ENCODE measurements at regions not wholly inside any gene's neighbourhood (a gene's known extent, or its start where the extent isn't known, plus 50 kb on each side); places are given as distances from the start of the nearest gene placed in this dataset.

DNA sequence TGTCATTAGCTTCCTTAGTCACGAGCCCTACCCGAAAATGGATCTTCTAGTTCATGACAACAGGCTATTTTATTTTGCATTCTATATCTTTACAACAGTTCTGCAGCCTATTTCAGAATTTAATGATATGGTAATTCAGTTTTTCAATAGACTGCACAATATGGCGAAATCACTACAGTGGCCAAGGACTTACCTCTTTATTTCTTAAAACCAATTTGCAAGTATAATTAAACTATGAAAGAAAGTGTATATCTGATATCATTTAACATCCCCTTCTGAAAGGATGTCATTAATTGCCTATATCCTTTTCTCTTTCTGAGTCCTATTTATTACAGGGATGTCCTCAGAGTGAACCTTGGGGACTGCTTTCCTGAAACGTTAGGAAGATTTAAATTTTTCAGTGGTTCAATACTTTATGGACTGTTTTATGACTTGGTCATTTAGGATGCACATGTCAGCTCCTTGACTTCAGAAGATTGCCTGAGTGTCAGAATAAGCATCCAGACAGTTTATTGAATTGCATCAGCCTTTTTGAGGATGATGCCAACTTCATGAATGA is 190.8 kb upstream of the GEMIN8 start:
- TF ChIP-seq, protein P1, sequence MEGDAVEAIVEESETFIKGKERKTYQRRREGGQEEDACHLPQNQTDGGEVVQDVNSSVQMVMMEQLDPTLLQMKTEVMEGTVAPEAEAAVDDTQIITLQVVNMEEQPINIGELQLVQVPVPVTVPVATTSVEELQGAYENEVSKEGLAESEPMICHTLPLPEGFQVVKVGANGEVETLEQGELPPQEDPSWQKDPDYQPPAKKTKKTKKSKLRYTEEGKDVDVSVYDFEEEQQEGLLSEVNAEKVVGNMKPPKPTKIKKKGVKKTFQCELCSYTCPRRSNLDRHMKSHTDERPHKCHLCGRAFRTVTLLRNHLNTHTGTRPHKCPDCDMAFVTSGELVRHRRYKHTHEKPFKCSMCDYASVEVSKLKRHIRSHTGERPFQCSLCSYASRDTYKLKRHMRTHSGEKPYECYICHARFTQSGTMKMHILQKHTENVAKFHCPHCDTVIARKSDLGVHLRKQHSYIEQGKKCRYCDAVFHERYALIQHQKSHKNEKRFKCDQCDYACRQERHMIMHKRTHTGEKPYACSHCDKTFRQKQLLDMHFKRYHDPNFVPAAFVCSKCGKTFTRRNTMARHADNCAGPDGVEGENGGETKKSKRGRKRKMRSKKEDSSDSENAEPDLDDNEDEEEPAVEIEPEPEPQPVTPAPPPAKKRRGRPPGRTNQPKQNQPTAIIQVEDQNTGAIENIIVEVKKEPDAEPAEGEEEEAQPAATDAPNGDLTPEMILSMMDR (IDR thresholded peaks at IDR 0.05) = no peak
- TF ChIP-seq POLR2A (IDR thresholded peaks at IDR 0.05) = no peak

Measured in heart left ventricle (tissue), 13 donors.